ENCODE measurements at regions not wholly inside any gene's neighbourhood (a gene's known extent, or its start where the extent isn't known, plus 50 kb on each side); places are given as distances from the start of the nearest gene placed in this dataset.

GRCh38 chr2:226151157-226151556, 648.5 kb downstream of the IRS1 start:
- Histone ChIP-seq H3K79me2 (ENCODE audit: insufficient read depth) (no peaks in the 10 kb centered on the region), H3K27me3 (replicated peaks; ENCODE audit: insufficient read depth) (no peaks in the 10 kb centered on the region), H3K4me2 (ENCODE audit: unreplicated experiment) (no peak overlapping the region), H3K36me3 (ENCODE audit: low read depth) (no peaks in the 10 kb centered on the region), H4K20me1 (ENCODE audit: insufficient read depth) (no peaks in the 10 kb centered on the region), H3F3A (ENCODE audit: insufficient read depth) (no peaks in the 10 kb centered on the region), H2AFZ (0 out of 2 replicates have a peak overlapping the region, but pooled peaks have one; percentile 29), H3K27ac (no peak overlapping the region), H3K9me3 (ENCODE audit: low read depth) (no peaks in the 10 kb centered on the region), H3K9ac (no peak overlapping the region), H3K4me3 (no peak overlapping the region), H3K4me1 (ENCODE audit: insufficient read depth) (no peaks in the 10 kb centered on the region), H3K9me2 (ENCODE audit: insufficient read depth) (no peaks in the 10 kb centered on the region)
- TF ChIP-seq EZH2 (IDR thresholded peaks at IDR 0.05; ENCODE audit: insufficient read depth, poor library complexity, severe bottlenecking) (no peak), EZH2phosphoT487 (IDR thresholded peaks at IDR 0.05; ENCODE audit: insufficient read depth, low read depth) (no peak)
- 20 to 21% methylated on average over 1 of the region's 1 CpG for WGBS, 2 experiments (ENCODE audit: low coverage in 1 of 2, low lambda C conversion rate in 2 of 2, missing lambda C conversion rate in 2 of 2)
- no peak for DNase-seq
- in situ Hi-C loops (cut with MboI): no loop called here

- Histone ChIP-seq H3K4me2 (ENCODE audit: unreplicated experiment) (no peak overlapping the region), H3K4me1 (ENCODE audit: insufficient read depth) (no peaks in the 10 kb centered on the region), H3K4me3 (no peak overlapping the region), H2AFZ (no peak overlapping the region), H4K20me1 (ENCODE audit: insufficient read depth) (no peaks in the 10 kb centered on the region), H3F3A (ENCODE audit: insufficient read depth) (no peaks in the 10 kb centered on the region), H3K27me3 (replicated peaks; ENCODE audit: insufficient read depth) (no peaks in the 10 kb centered on the region), H3K27ac (no peak overlapping the region), H3K9me2 (ENCODE audit: insufficient read depth) (no peaks in the 10 kb centered on the region; the same call in 1 of the 2 replicates), H3K79me2 (ENCODE audit: insufficient read depth) (no peaks in the 10 kb centered on the region), H3K9me3 (ENCODE audit: low read depth) (no peaks in the 10 kb centered on the region), H3K36me3 (ENCODE audit: low read depth) (no peaks in the 10 kb centered on the region), H3K9ac (no peak overlapping the region)
- DNase-seq: no peak
- in situ Hi-C loops (cut with MboI): no loop called here
- WGBS, 2 experiments (ENCODE audit: low coverage in 1 of 2, low lambda C conversion rate in 2 of 2, missing lambda C conversion rate in 2 of 2): 87 to 93% methylated on average over 2 of the region's 2 CpGs
- TF ChIP-seq EZH2 (IDR thresholded peaks at IDR 0.05; ENCODE audit: insufficient read depth, poor library complexity, severe bottlenecking): no peak
- no peak for TF ChIP-seq EZH2phosphoT487 (IDR thresholded peaks at IDR 0.05; ENCODE audit: insufficient read depth, low read depth)
Measured at GRCh38 chr2:226143091-226143490, 656.5 kb downstream of the IRS1 start.

GRCh38 chr2:226142463-226142862, 657.2 kb downstream of the IRS1 start:
- no peak for TF ChIP-seq EZH2 (IDR thresholded peaks at IDR 0.05; ENCODE audit: insufficient read depth, poor library complexity, severe bottlenecking)
- no peak for TF ChIP-seq EZH2phosphoT487 (IDR thresholded peaks at IDR 0.05; ENCODE audit: insufficient read depth, low read depth)

GRCh38 chr2:226140594-226140993, 659.0 kb downstream of the IRS1 start:
- H3K9me3 ChIP-seq (ENCODE audit: low read depth): no peaks in the 10 kb centered on the region
- H3K27me3 ChIP-seq (replicated peaks; ENCODE audit: insufficient read depth): no peaks in the 10 kb centered on the region
- H3K4me2 ChIP-seq (ENCODE audit: unreplicated experiment): no peak overlapping the region
- H2AFZ ChIP-seq: no peak overlapping the region
- H3F3A ChIP-seq (ENCODE audit: insufficient read depth): peaks cover 3% of the 10 kb centered on the region; the same call in 1 of the 2 replicates
- H3K79me2 ChIP-seq (ENCODE audit: insufficient read depth): no peaks in the 10 kb centered on the region
- H3K4me3 ChIP-seq: no peak overlapping the region
- H3K36me3 ChIP-seq (ENCODE audit: low read depth): no peaks in the 10 kb centered on the region
- WGBS, 2 experiments (ENCODE audit: low coverage in 1 of 2, low lambda C conversion rate in 2 of 2, missing lambda C conversion rate in 2 of 2): 77 to 78% methylated on average over 2 of the region's 2 CpGs
- peaks cover 12% of the 10 kb centered on the region for H3K4me1 ChIP-seq (ENCODE audit: insufficient read depth)
- TF ChIP-seq EZH2phosphoT487 (IDR thresholded peaks at IDR 0.05; ENCODE audit: insufficient read depth, low read depth) (no peak), EZH2 (IDR thresholded peaks at IDR 0.05; ENCODE audit: insufficient read depth, poor library complexity, severe bottlenecking) (no peak)
- in situ Hi-C loops (cut with MboI): no loop called here
- H4K20me1 ChIP-seq (ENCODE audit: insufficient read depth): no peaks in the 10 kb centered on the region
- no peak for DNase-seq
- no peaks in the 10 kb centered on the region; the same call in 1 of the 2 replicates for H3K9me2 ChIP-seq (ENCODE audit: insufficient read depth)
- no peak overlapping the region for H3K27ac ChIP-seq
- no peak overlapping the region for H3K9ac ChIP-seq

More at GRCh38 chr2:226142463-226142862, 657.2 kb downstream of the IRS1 start:
- in situ Hi-C loops (cut with MboI): no loop called here
- Histone ChIP-seq H3K9me2 (ENCODE audit: insufficient read depth) (no peaks in the 10 kb centered on the region; the same call in 1 of the 2 replicates), H3K27ac (no peak overlapping the region), H3K4me1 (ENCODE audit: insufficient read depth) (peaks cover 4% of the 10 kb centered on the region; the same call in 1 of the 2 replicates), H3K27me3 (replicated peaks; ENCODE audit: insufficient read depth) (no peaks in the 10 kb centered on the region), H3K36me3 (ENCODE audit: low read depth) (no peaks in the 10 kb centered on the region), H3F3A (ENCODE audit: insufficient read depth) (peaks cover 2% of the 10 kb centered on the region; the same call in 1 of the 2 replicates), H3K9ac (no peak overlapping the region), H3K9me3 (ENCODE audit: low read depth) (no peaks in the 10 kb centered on the region), H4K20me1 (ENCODE audit: insufficient read depth) (no peaks in the 10 kb centered on the region), H3K79me2 (ENCODE audit: insufficient read depth) (no peaks in the 10 kb centered on the region), H2AFZ (no peak overlapping the region), H3K4me2 (ENCODE audit: unreplicated experiment) (no peak overlapping the region), H3K4me3 (no peak overlapping the region)
- no peak for DNase-seq
- WGBS, 2 experiments (ENCODE audit: low coverage in 1 of 2, low lambda C conversion rate in 2 of 2, missing lambda C conversion rate in 2 of 2): 71 to 85% methylated on average over 1 of the region's 1 CpG

- in situ Hi-C loops (cut with MboI): no loop called here
Measured at GRCh38 chr2:226139759-226140158, 659.9 kb downstream of the IRS1 start.

More at GRCh38 chr2:226139759-226140158, 659.9 kb downstream of the IRS1 start:
- H4K20me1 ChIP-seq (ENCODE audit: insufficient read depth): no peaks in the 10 kb centered on the region
- H3K9ac ChIP-seq: no peak overlapping the region
- DNase-seq: no peak
- H3K9me3 ChIP-seq (ENCODE audit: low read depth): no peaks in the 10 kb centered on the region
- no peak overlapping the region for H3K4me3 ChIP-seq
- no peak overlapping the region for H3K27ac ChIP-seq
- peaks cover 3% of the 10 kb centered on the region; the same call in 1 of the 2 replicates for H3F3A ChIP-seq (ENCODE audit: insufficient read depth)
- H3K36me3 ChIP-seq (ENCODE audit: low read depth): no peaks in the 10 kb centered on the region
- H2AFZ ChIP-seq: no peak overlapping the region
- H3K4me2 ChIP-seq (ENCODE audit: unreplicated experiment): no peak overlapping the region
- no peak for TF ChIP-seq EZH2 (IDR thresholded peaks at IDR 0.05; ENCODE audit: insufficient read depth, poor library complexity, severe bottlenecking)
- no peak for TF ChIP-seq EZH2phosphoT487 (IDR thresholded peaks at IDR 0.05; ENCODE audit: insufficient read depth, low read depth)
- no peaks in the 10 kb centered on the region for H3K27me3 ChIP-seq (replicated peaks; ENCODE audit: insufficient read depth)
- H3K4me1 ChIP-seq (ENCODE audit: insufficient read depth): peaks cover 12% of the 10 kb centered on the region
- H3K9me2 ChIP-seq (ENCODE audit: insufficient read depth): no peaks in the 10 kb centered on the region; the same call in 1 of the 2 replicates
- H3K79me2 ChIP-seq (ENCODE audit: insufficient read depth): no peaks in the 10 kb centered on the region

Measured in GM23248 (cell line).